ENCODE measurements at regions not wholly inside any gene's neighbourhood (a gene's known extent, or its start where the extent isn't known, plus 50 kb on each side); places are given as distances from the start of the nearest gene placed in this dataset.
"Not testable (repeated sequence)": the region's sequence is repeated elsewhere in the genome, so short reads cannot be mapped to it uniquely, and the experiment has no call there.

- no peak for DNase-seq (ENCODE audit: low spot score)
Measured at GRCh38 chr10:23648618-23649017, 209.7 kb downstream of the OTUD1 start.

GRCh38 chr10:23656735-23657134, 217.9 kb downstream of the OTUD1 start:
- DNase-seq (ENCODE audit: low spot score), result no peak

- DNase-seq (ENCODE audit: low spot score), result no peak
Measured at GRCh38 chr10:23657677-23658076, 218.8 kb downstream of the OTUD1 start.

- not testable (repeated sequence) for DNase-seq (ENCODE audit: low spot score)
Measured at GRCh38 chr10:23671866-23672265, 233.0 kb downstream of the OTUD1 start.

GRCh38 chr10:23675585-23675984, 236.7 kb downstream of the OTUD1 start:
- no peak for DNase-seq (ENCODE audit: low spot score)

DNA sequence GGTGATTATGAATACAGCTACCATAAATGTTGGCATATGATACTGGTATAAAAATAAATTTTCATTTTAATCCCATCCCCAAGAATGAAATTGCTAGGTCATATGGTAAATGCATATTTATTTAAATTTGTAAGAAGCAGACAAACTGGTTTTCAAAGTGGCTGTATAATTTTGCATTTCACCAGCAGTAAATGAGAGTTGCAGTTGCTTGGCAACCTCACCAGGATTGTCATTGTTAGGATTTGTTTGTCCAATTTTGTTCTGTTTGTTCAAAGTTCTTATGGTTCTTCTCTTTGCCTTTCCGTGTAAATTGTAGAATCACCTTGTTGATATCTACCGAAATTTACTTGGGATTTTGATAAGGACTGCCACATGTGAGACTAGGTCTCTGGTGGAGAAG, 237.4 kb downstream of the OTUD1 start:
- DNase-seq (ENCODE audit: low spot score), result no peak

- no peak for DNase-seq (ENCODE audit: low spot score)
Measured at GRCh38 chr10:23686722-23687121, 247.8 kb downstream of the OTUD1 start.

DNA sequence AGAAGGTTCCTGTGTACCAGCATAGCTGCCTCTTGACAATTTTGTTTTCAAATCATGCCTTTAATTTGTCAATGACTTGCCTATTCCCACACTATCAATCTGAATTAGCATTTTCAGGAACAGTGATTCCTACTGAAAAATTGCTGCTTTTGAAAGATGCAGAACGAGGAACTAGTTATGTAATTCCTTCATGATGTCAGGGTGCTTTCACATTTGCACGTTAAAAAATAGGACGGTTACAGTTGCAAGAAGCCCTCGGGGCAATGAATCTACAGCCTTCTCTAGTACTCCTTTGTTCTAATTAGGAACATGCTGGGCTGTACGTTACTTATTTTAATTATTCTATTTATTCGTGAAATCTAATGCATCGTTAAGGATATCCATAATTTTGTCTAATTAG, 253.9 kb downstream of the OTUD1 start:
- no peak for DNase-seq (ENCODE audit: low spot score)

DNA sequence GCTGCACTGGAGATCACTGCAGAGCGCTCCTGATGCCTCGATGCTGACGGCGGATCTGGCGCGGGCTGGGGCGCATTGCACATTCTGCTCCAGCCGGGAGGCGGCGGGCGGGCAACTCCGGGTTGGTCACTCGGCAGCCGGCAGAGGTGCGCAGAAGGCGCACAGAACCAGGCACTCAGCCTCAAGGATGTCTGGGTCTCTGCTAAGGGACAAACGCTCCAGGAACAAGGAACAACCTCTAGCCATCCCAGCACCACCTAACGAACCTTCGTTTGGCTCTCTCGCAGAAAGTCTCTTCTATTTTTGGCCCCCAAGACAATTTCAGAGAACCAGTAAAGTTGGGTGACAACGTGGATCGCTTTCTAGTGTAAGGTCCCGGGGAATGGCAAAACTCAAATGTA, 254.6 kb downstream of the OTUD1 start:
- DNase-seq (ENCODE audit: low spot score), result no peak

GRCh38 chr10:23693925-23694324, 255.1 kb downstream of the OTUD1 start:
- no peak for DNase-seq (ENCODE audit: low spot score)

DNA sequence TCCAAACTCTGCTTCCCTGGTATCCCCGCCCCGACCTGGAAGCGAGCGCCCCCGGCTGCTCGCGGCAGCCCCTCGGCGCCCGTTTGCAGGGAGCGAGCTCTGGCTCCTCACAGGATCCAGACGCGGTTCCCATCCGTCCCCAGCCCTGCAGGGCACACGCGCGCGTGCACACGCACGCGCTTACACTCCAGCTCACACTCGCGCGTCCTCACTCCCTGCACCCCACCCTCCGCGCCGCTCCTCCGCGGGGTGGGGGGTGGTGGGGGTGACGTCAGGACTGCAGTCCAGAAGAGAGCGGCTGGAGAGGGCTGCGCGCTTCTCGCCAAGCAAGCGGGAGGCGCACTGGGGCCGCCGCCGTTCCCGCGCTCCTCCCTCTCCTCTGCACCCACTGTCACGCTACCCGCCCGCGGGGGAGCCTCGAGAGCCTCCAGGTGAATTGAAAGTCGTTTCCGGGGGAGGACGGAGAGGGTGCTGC, 255.6 kb downstream of the OTUD1 start:
- DNase-seq (ENCODE audit: low spot score), result no peak

GRCh38 chr10:23694921-23695824, 256.3 kb downstream of the OTUD1 start:
- no peak for DNase-seq (ENCODE audit: low spot score)

DNA sequence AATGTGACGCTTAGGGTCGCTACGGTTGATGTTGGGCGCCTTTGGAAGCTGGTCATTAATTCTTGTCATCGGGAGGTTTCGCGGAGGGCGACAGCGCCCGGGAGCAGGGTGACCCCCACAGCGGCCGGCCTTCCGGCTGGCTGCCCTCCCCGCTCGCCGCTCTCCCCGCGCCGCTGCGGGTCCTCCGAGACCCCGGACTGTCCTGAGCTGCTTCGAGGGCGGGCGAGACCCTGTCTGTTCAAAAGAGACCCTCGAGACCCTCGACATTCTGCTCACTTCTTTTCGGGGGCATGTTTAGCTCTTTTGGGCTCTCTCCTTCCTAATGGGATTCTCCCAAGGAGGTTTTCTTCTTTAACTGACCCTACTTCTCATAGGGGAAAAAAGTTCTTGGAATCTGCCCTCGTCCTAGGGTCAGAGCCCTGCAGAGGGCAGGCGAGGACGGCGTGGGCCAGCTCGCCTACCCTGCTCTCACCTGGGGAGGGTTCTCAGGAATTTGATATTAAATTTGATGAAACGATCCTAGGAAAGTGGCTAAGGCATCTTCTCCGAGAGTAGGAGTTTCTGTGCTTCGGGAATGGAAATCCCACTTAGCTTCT, 257.0 kb downstream of the OTUD1 start:
- DNase-seq (ENCODE audit: low spot score), result no peak

GRCh38 chr10:23696476-23696875, 257.6 kb downstream of the OTUD1 start:
- DNase-seq (ENCODE audit: low spot score), result no peak

GRCh38 chr10:23702977-23703414, 264.1 kb downstream of the OTUD1 start:
- DNase-seq (ENCODE audit: low spot score), result peak; percentile 31

DNA sequence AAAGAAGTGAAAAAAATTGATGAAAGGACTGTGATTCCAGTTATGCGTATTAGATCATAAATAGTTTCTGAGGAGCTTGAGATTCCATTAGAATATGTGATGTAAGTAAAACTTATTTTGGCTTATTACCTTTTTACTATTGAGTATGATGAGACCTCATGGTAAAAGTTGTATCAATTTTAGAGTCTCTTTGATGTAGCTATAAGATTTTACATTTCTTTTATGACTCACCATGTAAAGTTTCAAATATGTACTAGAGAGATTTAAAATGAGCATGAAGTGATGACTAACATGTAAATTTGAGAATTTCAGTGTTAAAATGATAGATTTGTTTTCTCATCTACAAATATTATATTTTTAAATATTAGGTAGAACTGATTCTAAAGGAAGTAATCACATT, 276.5 kb downstream of the OTUD1 start:
- DNase-seq (ENCODE audit: low spot score), result no peak

DNA sequence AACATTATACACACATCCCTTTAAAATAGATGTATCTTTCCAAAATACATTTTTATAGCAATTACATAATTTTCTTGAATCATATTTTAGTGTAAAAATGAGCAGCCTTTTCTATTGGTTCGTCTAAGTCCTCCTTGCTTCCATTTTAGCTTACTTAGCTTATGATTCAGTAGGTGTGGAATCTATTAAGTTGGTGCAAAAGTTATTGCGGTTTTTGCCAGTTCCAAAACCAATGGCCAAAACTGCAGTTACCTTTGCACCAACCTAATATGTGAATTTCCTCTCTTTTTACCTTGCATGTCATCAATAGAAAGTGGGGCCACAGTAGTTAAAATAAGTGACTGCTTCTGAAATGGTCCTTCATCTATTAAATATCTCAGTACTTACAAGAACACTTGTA, 279.0 kb downstream of the OTUD1 start:
- no peak for DNase-seq (ENCODE audit: low spot score)

GRCh38 chr10:23718946-23719345, 280.1 kb downstream of the OTUD1 start:
- DNase-seq (ENCODE audit: low spot score), result no peak

DNA sequence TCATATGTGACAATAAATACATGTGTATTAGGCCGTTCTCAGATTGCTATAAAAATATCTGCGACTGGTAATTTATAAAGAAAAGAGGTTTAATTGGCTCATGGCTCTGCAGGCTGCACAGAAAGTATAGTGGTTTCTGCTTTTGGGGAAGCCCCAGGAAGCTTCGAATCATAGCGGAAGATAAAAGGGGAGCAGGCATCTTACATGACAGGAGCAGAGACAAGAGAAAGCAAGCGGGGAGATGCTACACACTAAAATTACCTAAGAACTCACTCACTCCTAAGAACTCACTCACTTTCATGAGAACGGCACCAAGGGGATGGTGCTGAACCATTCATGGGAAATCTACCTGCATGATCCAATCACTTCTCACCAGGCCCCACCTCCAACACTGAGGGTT, 284.9 kb downstream of the OTUD1 start:
- DNase-seq (ENCODE audit: low spot score), result no peak

- no peak for DNase-seq (ENCODE audit: low spot score)
Measured at GRCh38 chr10:23725548-23725947, 286.7 kb downstream of the OTUD1 start.

- no peak for DNase-seq (ENCODE audit: low spot score)
Measured at GRCh38 chr10:23742368-23742767, 303.5 kb downstream of the OTUD1 start.

DNA sequence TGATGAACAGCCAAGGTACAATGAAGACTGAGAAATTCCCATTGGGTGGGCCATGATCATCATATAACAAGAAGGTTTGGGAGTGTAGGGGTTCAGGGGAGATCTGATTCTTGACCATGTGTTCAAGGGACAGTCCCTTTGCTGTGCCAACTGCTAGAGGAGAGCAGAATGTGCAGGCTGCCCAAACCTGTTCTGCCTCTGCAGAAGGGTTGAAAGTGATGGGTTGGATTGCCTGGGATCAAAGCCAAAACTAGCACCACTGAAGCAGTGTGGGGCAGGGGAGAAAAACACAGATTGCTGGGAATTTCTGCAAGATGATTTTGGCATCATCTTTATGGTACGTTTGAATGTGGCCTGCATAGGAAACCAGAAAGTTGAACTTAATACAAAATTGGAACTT, 303.9 kb downstream of the OTUD1 start:
- no peak for DNase-seq (ENCODE audit: low spot score)

DNA sequence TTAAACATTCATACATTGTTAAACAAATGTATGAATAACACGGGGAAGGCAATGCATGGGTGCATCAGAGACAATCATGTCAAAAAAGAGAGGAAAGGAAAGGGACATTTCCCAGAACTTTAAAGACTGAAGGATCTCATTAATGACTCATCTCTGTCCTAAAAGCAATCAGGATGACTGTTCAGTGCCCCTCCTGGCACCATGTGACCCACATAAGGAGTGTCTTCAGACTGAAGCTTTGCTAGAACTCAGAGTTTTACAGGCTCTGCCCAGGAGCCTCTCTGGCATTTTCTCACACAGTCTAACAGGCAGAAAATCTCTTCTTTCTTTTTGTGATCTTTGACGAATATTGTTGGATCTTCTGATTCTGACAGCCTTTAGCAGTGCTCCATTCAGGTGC, 315.3 kb downstream of the OTUD1 start:
- no peak for DNase-seq (ENCODE audit: low spot score)

- DNase-seq (ENCODE audit: low spot score), result no peak
Measured at GRCh38 chr10:23754941-23755340, 316.1 kb downstream of the OTUD1 start.
